ENCODE measurements at regions not wholly inside any gene's neighbourhood (a gene's known extent, or its start where the extent isn't known, plus 50 kb on each side); places are given as distances from the start of the nearest gene placed in this dataset.

GRCh38 chr2:35204323-35204722 lies 1151.3 kb upstream of the CRIM1 start:
- TF ChIP-seq, protein P1, sequence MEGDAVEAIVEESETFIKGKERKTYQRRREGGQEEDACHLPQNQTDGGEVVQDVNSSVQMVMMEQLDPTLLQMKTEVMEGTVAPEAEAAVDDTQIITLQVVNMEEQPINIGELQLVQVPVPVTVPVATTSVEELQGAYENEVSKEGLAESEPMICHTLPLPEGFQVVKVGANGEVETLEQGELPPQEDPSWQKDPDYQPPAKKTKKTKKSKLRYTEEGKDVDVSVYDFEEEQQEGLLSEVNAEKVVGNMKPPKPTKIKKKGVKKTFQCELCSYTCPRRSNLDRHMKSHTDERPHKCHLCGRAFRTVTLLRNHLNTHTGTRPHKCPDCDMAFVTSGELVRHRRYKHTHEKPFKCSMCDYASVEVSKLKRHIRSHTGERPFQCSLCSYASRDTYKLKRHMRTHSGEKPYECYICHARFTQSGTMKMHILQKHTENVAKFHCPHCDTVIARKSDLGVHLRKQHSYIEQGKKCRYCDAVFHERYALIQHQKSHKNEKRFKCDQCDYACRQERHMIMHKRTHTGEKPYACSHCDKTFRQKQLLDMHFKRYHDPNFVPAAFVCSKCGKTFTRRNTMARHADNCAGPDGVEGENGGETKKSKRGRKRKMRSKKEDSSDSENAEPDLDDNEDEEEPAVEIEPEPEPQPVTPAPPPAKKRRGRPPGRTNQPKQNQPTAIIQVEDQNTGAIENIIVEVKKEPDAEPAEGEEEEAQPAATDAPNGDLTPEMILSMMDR (IDR thresholded peaks at IDR 0.05; ENCODE audit: insufficient read depth, low read length, poor library complexity, severe bottlenecking), result no peak
- no peak for TF ChIP-seq EZH2phosphoT487 (conservative IDR thresholded peaks at IDR 0.05; ENCODE audit: low read length)

Data from SU-DHL-6 (cell line).